ENCODE measurements at regions not wholly inside any gene's neighbourhood (a gene's known extent, or its start where the extent isn't known, plus 50 kb on each side); places are given as distances from the start of the nearest gene placed in this dataset.

- Histone ChIP-seq H3K4me1 (peaks cover 10% of the 10 kb centered on the region), H3K36me3 (no peaks in the 10 kb centered on the region), H3K4me3 (no peak overlapping the region), H3K9me3 (no peaks in the 10 kb centered on the region), H3K27me3 (no peaks in the 10 kb centered on the region), H3K27ac (no peak overlapping the region)
- DNase-seq (ENCODE audit: low spot score in 2 of 2): no peak
- TF ChIP-seq POLR2A (IDR thresholded peaks at IDR 0.05) (no peak), CTCF (IDR thresholded peaks at IDR 0.05) (no peak), EP300 (IDR thresholded peaks at IDR 0.05) (no peak), POLR2AphosphoS5 (IDR thresholded peaks at IDR 0.05) (no peak)
- 90% methylated on average over 2 of the region's 2 CpGs for WGBS
Observed at GRCh38 chr1:60577029-60577428, 503.5 kb upstream of the C1orf87 start.

- no peaks in the 10 kb centered on the region for H3K36me3 ChIP-seq
- WGBS: 77% methylated on average over 2 of the region's 2 CpGs
- no peak overlapping the region for H3K27ac ChIP-seq
- TF ChIP-seq POLR2A (IDR thresholded peaks at IDR 0.05): no peak
- no peak for TF ChIP-seq EP300 (IDR thresholded peaks at IDR 0.05)
- TF ChIP-seq CTCF (IDR thresholded peaks at IDR 0.05): no peak
- TF ChIP-seq POLR2AphosphoS5 (IDR thresholded peaks at IDR 0.05): no peak
- no peak for DNase-seq (ENCODE audit: low spot score in 2 of 2)
- H3K4me1 ChIP-seq: peaks cover 10% of the 10 kb centered on the region
- H3K9me3 ChIP-seq: no peaks in the 10 kb centered on the region
- H3K4me3 ChIP-seq: no peak overlapping the region
- H3K27me3 ChIP-seq: no peaks in the 10 kb centered on the region
Observed at GRCh38 chr1:60575326-60575977, 501.9 kb upstream of the C1orf87 start.

- H3K27ac ChIP-seq: no peak overlapping the region
- H3K4me3 ChIP-seq: no peak overlapping the region
- WGBS: 41% methylated on average over 3 of the region's 3 CpGs
- no peaks in the 10 kb centered on the region for H3K9me3 ChIP-seq
- no peaks in the 10 kb centered on the region for H3K27me3 ChIP-seq
- peaks cover 10% of the 10 kb centered on the region for H3K4me1 ChIP-seq
- H3K36me3 ChIP-seq: no peaks in the 10 kb centered on the region
- TF ChIP-seq POLR2AphosphoS5 (IDR thresholded peaks at IDR 0.05): no peak
- TF ChIP-seq CTCF (IDR thresholded peaks at IDR 0.05): no peak
- TF ChIP-seq POLR2A (IDR thresholded peaks at IDR 0.05): no peak
- TF ChIP-seq EP300 (IDR thresholded peaks at IDR 0.05): no peak
- no peak for DNase-seq (ENCODE audit: low spot score in 2 of 2)
Observed at GRCh38 chr1:60573726-60574409, 500.3 kb upstream of the C1orf87 start.

GRCh38 chr1:60573121-60573520 is 499.6 kb upstream of the C1orf87 start:
- DNase-seq (ENCODE audit: low spot score in 2 of 2): no peak
- no peak overlapping the region for H3K4me3 ChIP-seq
- peak overlapping the region; percentile 29 for H3K27ac ChIP-seq
- H3K27me3 ChIP-seq: no peaks in the 10 kb centered on the region
- TF ChIP-seq POLR2AphosphoS5 (IDR thresholded peaks at IDR 0.05) (no peak), EP300 (IDR thresholded peaks at IDR 0.05) (no peak), POLR2A (IDR thresholded peaks at IDR 0.05) (no peak), CTCF (IDR thresholded peaks at IDR 0.05) (no peak)
- H3K9me3 ChIP-seq: no peaks in the 10 kb centered on the region
- 24% methylated on average over 1 of the region's 1 CpG for WGBS
- H3K4me1 ChIP-seq: peaks cover 10% of the 10 kb centered on the region
- H3K36me3 ChIP-seq: no peaks in the 10 kb centered on the region

- H3K27me3 ChIP-seq: no peaks in the 10 kb centered on the region
- WGBS: 95% methylated on average over 4 of the region's 4 CpGs
- H3K36me3 ChIP-seq: no peaks in the 10 kb centered on the region
- no peak overlapping the region for H3K4me3 ChIP-seq
- TF ChIP-seq POLR2AphosphoS5 (IDR thresholded peaks at IDR 0.05): no peak
- TF ChIP-seq POLR2A (IDR thresholded peaks at IDR 0.05): no peak
- no peak for TF ChIP-seq CTCF (IDR thresholded peaks at IDR 0.05)
- TF ChIP-seq EP300 (IDR thresholded peaks at IDR 0.05): no peak
- peaks cover 10% of the 10 kb centered on the region for H3K4me1 ChIP-seq
- no peaks in the 10 kb centered on the region for H3K9me3 ChIP-seq
- no peak for DNase-seq (ENCODE audit: low spot score in 2 of 2)
- peak overlapping the region; percentile 29 for H3K27ac ChIP-seq
Observed at GRCh38 chr1:60572378-60572777, 498.8 kb upstream of the C1orf87 start.

Measured in suprapubic skin (tissue), 4 donors.